ENCODE measurements at regions not wholly inside any gene's neighbourhood (a gene's known extent, or its start where the extent isn't known, plus 50 kb on each side); places are given as distances from the start of the nearest gene placed in this dataset.

DNA sequence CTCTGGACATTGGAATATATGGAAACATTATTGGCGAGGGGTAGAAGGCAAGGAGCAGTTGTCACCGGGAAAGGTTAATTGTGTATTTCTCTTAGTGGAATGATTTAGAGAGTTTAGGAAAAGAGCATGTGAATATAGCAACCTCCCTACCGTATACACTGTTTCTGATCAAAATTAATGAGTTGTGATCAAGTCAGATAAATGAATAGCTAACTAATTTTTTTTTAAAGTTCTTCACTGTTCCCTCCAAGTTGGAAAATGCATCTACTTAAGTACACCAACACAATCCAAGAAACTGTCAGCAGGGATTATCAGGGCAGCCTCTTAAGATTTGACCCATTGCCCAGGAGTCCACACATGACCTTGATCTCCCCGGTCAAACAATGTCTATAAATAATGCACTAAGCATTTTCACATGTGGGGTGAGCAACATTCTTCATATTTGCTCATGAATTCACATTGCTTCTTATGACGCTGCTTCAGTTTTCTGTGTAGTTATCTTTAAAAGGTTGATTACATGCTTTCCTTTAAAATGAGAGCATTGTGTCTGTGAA lies 680.8 kb upstream of the NRSN1 start:
- H3K27me3 ChIP-seq (ENCODE audit: insufficient read depth, low read depth, low read length), result no peaks in the 10 kb centered on the region
- H3K9me2 ChIP-seq (ENCODE audit: insufficient read depth, low read length), result no peaks in the 10 kb centered on the region
- no peaks in the 10 kb centered on the region for H3K9me3 ChIP-seq (ENCODE audit: low read length)
- peak overlapping the region; percentile 40 for H3K9ac ChIP-seq (ENCODE audit: low read length)
- peaks cover 11% of the 10 kb centered on the region for H3F3A ChIP-seq (ENCODE audit: insufficient read depth, low read length, poor library complexity, severe bottlenecking)
- no peak overlapping the region for H3K4me3 ChIP-seq (ENCODE audit: low read length)
- peak overlapping the region; percentile 76 for H3K27ac ChIP-seq (ENCODE audit: low read length)
- no peak overlapping the region for H2AFZ ChIP-seq (ENCODE audit: low read depth, low read length)
- H3K36me3 ChIP-seq (ENCODE audit: insufficient read depth, low read length), result no peaks in the 10 kb centered on the region
- H3K79me2 ChIP-seq (replicated peaks; ENCODE audit: insufficient read depth, low read length), result peaks cover 5% of the 10 kb centered on the region
- no peak overlapping the region for H3K4me2 ChIP-seq (ENCODE audit: low read length)
- H4K20me1 ChIP-seq (ENCODE audit: insufficient read depth), result no peaks in the 10 kb centered on the region
- TF ChIP-seq TAF1 (IDR thresholded peaks at IDR 0.05; ENCODE audit: low read depth) (no peak), EZH2 (IDR thresholded peaks at IDR 0.05; ENCODE audit: borderline replicate concordance, insufficient read depth, low read length, poor library complexity, severe bottlenecking) (no peak), POLR2AphosphoS5 (IDR thresholded peaks at IDR 0.05) (no peak), MXI1 (conservative IDR thresholded peaks at IDR 0.05; ENCODE audit: poor library complexity, severe bottlenecking) (no peak), RAD21 (conservative IDR thresholded peaks at IDR 0.05) (no peak), SMC3 (conservative IDR thresholded peaks at IDR 0.05; ENCODE audit: poor library complexity) (no peak), EP300 (conservative IDR thresholded peaks at IDR 0.05; ENCODE audit: poor library complexity, severe bottlenecking) (no peak)
- TF ChIP-seq, protein P1, sequence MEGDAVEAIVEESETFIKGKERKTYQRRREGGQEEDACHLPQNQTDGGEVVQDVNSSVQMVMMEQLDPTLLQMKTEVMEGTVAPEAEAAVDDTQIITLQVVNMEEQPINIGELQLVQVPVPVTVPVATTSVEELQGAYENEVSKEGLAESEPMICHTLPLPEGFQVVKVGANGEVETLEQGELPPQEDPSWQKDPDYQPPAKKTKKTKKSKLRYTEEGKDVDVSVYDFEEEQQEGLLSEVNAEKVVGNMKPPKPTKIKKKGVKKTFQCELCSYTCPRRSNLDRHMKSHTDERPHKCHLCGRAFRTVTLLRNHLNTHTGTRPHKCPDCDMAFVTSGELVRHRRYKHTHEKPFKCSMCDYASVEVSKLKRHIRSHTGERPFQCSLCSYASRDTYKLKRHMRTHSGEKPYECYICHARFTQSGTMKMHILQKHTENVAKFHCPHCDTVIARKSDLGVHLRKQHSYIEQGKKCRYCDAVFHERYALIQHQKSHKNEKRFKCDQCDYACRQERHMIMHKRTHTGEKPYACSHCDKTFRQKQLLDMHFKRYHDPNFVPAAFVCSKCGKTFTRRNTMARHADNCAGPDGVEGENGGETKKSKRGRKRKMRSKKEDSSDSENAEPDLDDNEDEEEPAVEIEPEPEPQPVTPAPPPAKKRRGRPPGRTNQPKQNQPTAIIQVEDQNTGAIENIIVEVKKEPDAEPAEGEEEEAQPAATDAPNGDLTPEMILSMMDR (IDR thresholded peaks at IDR 0.05; ENCODE audit: poor library complexity, severe bottlenecking), result no peak
- TF ChIP-seq, protein P2, sequence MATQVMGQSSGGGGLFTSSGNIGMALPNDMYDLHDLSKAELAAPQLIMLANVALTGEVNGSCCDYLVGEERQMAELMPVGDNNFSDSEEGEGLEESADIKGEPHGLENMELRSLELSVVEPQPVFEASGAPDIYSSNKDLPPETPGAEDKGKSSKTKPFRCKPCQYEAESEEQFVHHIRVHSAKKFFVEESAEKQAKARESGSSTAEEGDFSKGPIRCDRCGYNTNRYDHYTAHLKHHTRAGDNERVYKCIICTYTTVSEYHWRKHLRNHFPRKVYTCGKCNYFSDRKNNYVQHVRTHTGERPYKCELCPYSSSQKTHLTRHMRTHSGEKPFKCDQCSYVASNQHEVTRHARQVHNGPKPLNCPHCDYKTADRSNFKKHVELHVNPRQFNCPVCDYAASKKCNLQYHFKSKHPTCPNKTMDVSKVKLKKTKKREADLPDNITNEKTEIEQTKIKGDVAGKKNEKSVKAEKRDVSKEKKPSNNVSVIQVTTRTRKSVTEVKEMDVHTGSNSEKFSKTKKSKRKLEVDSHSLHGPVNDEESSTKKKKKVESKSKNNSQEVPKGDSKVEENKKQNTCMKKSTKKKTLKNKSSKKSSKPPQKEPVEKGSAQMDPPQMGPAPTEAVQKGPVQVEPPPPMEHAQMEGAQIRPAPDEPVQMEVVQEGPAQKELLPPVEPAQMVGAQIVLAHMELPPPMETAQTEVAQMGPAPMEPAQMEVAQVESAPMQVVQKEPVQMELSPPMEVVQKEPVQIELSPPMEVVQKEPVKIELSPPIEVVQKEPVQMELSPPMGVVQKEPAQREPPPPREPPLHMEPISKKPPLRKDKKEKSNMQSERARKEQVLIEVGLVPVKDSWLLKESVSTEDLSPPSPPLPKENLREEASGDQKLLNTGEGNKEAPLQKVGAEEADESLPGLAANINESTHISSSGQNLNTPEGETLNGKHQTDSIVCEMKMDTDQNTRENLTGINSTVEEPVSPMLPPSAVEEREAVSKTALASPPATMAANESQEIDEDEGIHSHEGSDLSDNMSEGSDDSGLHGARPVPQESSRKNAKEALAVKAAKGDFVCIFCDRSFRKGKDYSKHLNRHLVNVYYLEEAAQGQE (IDR thresholded peaks at IDR 0.05; ENCODE audit: borderline replicate concordance), result no peak

DNA sequence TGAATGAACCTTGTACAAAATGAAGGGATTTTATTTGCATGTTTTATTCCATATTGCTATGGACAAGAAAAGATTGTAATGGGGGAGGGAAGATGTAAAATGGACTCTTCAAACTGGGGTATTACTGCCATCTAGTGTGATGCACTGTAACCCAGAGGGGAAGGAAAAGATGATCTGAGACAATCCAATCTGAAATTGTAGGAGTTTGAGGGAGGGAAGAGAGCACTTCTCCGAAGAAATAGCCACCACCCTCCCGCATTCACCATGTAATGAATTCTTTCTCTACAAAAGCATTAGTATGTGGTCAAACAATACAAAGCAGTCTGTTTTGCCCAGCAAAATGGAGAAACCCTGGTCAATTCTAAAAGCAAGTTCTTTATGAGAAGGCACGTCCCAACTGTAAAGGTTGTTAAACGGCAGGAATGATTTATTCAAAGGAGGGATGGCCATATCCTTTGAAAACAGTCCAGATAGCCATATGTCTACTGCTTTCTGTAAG lies 679.5 kb upstream of the NRSN1 start:
- Histone ChIP-seq H3K9ac (ENCODE audit: low read length) (peak overlapping the region; percentile 40), H3K4me2 (ENCODE audit: low read length) (peak overlapping the region; percentile 20), H3K27me3 (ENCODE audit: insufficient read depth, low read depth, low read length) (no peaks in the 10 kb centered on the region), H4K20me1 (ENCODE audit: insufficient read depth) (no peaks in the 10 kb centered on the region), H3K79me2 (replicated peaks; ENCODE audit: insufficient read depth, low read length) (peaks cover 5% of the 10 kb centered on the region), H3K27ac (ENCODE audit: low read length) (peak overlapping the region; percentile 76), H3K36me3 (ENCODE audit: insufficient read depth, low read length) (no peaks in the 10 kb centered on the region), H3K9me3 (ENCODE audit: low read length) (no peaks in the 10 kb centered on the region), H3F3A (ENCODE audit: insufficient read depth, low read length, poor library complexity, severe bottlenecking) (peaks cover 11% of the 10 kb centered on the region), H3K4me3 (ENCODE audit: low read length) (no peak overlapping the region), H2AFZ (ENCODE audit: low read depth, low read length) (no peak overlapping the region), H3K9me2 (ENCODE audit: insufficient read depth, low read length) (no peaks in the 10 kb centered on the region)
- TF ChIP-seq, protein P1 (IDR thresholded peaks at IDR 0.05; ENCODE audit: poor library complexity, severe bottlenecking), result peak; percentile 92
- TF ChIP-seq POLR2AphosphoS5 (IDR thresholded peaks at IDR 0.05) (no peak), MXI1 (conservative IDR thresholded peaks at IDR 0.05; ENCODE audit: poor library complexity, severe bottlenecking) (no peak), RAD21 (conservative IDR thresholded peaks at IDR 0.05) (peak; percentile 98), TAF1 (IDR thresholded peaks at IDR 0.05; ENCODE audit: low read depth) (no peak), EP300 (conservative IDR thresholded peaks at IDR 0.05; ENCODE audit: poor library complexity, severe bottlenecking) (peak; percentile 62), EZH2 (IDR thresholded peaks at IDR 0.05; ENCODE audit: borderline replicate concordance, insufficient read depth, low read length, poor library complexity, severe bottlenecking) (no peak), SMC3 (conservative IDR thresholded peaks at IDR 0.05; ENCODE audit: poor library complexity) (peak; percentile 94)
- TF ChIP-seq, protein P2 (IDR thresholded peaks at IDR 0.05; ENCODE audit: borderline replicate concordance), result no peak

All from neural cell (in vitro differentiated cells).